Body of pancreas (tissue), 4 donors: ENCODE measurements at regions not wholly inside any gene's neighbourhood (a gene's known extent, or its start where the extent isn't known, plus 50 kb on each side); places are given as distances from the start of the nearest gene placed in this dataset.

Experiments used
- CTCF ChIP-seq, 7 experiments: fragments of 450-650 bp in 4 of 7; fragments of 200-600 bp in 3 of 7; sonication (generic) in 3 of 7; IDR thresholded peaks; one replicate each; pipeline ENCODE4 v1.5.1; 2016 to 2019; ENCODE audit warnings: antibody characterized with exemption in 7 of 7
- POLR2A ChIP-seq, 3 donors: fragments of 450-650 bp; IDR thresholded peaks; one replicate each; pipeline ENCODE4 v1.6.1; 2016; ENCODE audit warnings: antibody characterized with exemption in 3 of 3, mild to moderate bottlenecking in 2 of 3

GRCh38 chr17:71296005-71296404 lies 824.8 kb upstream of the SOX9 start:
- TF ChIP-seq CTCF (IDR thresholded peaks at IDR 0.05) (no peak), POLR2A (IDR thresholded peaks at IDR 0.05) (no peak)
